Right renal cortex interstitium (tissue), 3 donors: ENCODE measurements at regions not wholly inside any gene's neighbourhood (a gene's known extent, or its start where the extent isn't known, plus 50 kb on each side); places are given as distances from the start of the nearest gene placed in this dataset.

Experiments used
- DNase-seq, 3 donors: peaks; one replicate each; pipeline ENCODE4 v3.0.0-alpha.2; 2013; ENCODE audit warnings: low read depth in 3 of 3, low spot score in 2 of 3

DNA sequence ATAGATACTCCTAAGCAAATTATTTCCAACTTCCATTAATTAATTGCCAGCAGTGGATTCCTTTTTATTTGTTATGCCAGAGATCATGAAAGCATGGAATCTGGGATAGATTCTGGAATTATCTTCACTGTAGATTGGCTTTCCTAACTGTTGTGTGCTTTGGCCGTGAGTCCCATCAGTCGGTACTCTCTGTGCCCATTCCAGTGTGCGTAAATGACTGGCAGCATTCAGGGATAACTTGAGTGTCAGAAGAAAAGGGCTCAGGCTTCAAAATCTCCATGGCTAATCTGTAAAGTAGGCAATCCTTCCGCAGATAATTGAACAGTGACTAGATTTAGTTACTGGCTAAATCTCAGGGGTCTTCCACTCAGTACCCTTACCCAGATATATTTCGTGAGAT lies 76.8 kb upstream of the TMEM164 start:
- no peak for DNase-seq

DNA sequence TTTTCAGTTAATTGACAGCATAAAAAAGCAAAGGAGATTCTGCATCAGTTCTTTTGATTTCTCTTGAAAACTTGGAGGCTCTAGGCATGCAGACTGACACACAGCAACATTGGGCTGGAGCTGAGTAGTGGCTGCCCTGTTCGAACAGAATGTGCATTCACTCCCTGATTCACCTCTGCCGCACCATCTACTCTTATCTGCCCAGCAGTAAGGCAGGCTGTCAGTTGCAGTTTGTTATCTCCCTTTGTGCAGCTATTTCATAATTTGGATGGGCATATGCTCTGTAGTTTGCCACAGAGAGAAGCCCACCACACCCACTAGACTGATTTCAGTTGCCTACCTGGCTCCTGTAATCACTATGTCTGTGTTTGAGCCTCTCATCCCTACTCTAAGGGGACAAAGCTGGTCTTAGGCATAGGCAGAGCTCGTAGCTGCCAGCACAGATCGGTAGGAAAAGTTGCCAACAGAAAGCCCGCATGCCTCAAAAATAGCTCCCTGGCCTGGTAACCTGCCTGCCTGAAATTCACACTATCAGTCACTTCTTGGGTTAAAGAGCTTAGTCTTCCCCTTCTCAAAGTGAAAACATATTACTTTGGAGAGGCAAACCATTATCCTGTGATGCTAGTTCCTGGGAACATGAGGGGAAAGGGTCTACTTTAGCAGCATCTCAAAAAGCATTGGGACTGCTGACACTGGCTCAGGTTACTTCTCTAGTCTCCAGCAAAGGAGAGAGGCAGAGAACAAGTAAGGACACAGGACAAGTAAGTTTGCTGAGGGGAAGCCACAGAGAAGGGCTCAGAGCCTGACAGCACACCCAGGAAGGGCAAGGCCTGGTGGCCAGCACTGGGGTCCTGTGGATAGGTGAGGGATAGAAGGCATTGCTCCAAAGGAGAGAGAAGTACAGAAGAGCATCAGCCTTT lies 75.9 kb upstream of the TMEM164 start:
- no peak for DNase-seq

- DNase-seq = no peak
Measured at GRCh38 chrX:109927663-109928273, 75.1 kb upstream of the TMEM164 start.

GRCh38 chrX:109928596-109929335 lies 74.1 kb upstream of the TMEM164 start:
- no peak for DNase-seq

DNA sequence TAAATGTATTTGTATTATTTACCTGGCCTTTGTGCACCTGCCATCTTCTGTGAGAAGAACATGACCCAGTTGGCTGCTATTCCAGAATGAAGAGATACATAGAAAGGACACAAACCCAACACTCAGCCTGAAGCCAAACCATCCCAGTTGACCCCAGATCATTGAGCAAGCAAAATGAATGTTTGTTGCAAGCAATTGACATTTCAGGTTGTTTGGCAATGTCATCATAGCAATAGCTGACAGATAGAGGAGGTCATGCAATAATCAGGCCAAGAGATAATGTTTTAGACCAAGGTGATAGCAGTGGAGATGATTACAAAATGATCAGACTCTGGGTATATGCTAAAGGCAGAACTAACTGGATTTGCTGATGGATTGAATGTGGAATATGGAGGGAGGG lies 71.2 kb upstream of the TMEM164 start:
- DNase-seq = no peak

- DNase-seq = no peak
Measured at GRCh38 chrX:109934434-109934833, 68.5 kb upstream of the TMEM164 start.

GRCh38 chrX:109934935-109935334 lies 68.0 kb upstream of the TMEM164 start:
- no peak for DNase-seq

DNA sequence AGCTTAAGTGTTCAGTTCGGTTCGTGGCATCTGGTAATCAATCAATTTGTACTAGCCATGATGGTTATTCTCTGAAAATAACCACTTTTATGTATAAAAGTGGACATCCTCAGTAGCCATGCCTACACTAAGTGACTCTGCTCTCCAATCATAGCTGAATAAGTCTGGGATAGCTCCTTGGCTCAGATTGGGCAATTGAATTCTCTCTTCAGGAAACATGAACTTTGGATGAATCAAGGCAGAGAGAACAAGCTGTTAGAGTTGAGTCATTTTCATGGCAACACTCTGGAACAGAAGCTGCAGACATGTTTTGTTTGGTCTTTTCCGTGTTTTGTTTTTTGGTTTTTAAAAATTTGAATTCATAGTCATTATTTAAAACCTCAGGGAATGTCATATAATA lies 66.8 kb upstream of the TMEM164 start:
- no peak for DNase-seq

DNA sequence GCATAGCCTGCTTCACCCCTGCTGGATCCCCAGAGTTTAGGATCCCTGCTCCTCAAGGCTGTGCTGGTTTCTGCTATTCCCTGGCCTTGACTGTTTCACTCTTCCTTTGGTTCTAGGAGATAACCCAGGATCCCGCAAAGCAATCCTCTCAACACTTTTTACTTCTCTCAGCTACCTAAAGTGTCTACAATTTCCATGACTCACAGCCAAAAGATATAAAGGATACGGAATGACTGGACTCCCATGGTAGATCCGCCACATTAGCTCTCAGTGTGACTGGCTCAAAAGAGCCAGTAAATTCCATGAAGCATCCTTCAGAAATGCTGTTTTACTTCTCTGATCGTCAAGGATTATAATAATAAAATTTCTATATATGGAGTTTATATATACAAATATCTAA lies 66.3 kb upstream of the TMEM164 start:
- no peak for DNase-seq

DNA sequence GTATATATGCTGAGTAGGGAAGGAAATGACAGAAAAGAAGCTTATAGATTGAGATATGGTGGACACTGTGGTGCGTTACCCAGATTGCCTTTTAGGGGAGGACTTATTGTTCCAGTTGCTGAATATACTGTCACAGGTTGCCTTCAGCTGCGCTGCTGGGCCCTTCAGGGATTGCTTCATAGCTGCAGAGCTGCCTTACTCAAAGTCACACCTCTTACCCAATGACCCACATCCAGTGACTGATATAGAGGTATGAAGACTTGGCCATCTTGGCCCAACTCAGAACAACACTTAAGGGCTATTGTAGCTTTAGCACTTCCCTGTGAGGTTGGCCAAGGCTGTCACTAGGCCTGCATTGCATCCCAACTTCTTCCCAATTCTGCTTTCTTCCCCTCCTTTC lies 63.4 kb upstream of the TMEM164 start:
- DNase-seq = no peak

- no peak for DNase-seq
Measured at GRCh38 chrX:109940411-109940810, 62.5 kb upstream of the TMEM164 start.

GRCh38 chrX:109943092-109943739 lies 59.7 kb upstream of the TMEM164 start:
- no peak for DNase-seq

DNA sequence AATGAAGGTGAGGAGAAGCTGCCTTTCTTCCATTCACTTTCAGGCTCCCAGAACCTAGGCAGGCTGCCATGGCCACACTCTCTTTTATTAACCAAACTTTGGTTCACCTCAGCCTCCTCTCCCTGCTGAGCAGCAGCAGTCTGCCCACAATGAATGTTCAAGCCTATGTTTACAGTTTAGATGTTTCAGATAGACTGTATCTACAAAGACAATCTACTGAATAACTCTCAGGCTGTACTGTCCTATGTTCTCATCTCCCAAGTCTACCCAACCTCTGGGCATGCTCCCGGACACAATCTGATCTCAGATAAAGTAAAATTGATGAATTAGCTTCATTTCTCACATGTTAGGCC lies 59.2 kb upstream of the TMEM164 start:
- DNase-seq = no peak

GRCh38 chrX:109952050-109952449 lies 50.9 kb upstream of the TMEM164 start:
- no peak for DNase-seq

DNA sequence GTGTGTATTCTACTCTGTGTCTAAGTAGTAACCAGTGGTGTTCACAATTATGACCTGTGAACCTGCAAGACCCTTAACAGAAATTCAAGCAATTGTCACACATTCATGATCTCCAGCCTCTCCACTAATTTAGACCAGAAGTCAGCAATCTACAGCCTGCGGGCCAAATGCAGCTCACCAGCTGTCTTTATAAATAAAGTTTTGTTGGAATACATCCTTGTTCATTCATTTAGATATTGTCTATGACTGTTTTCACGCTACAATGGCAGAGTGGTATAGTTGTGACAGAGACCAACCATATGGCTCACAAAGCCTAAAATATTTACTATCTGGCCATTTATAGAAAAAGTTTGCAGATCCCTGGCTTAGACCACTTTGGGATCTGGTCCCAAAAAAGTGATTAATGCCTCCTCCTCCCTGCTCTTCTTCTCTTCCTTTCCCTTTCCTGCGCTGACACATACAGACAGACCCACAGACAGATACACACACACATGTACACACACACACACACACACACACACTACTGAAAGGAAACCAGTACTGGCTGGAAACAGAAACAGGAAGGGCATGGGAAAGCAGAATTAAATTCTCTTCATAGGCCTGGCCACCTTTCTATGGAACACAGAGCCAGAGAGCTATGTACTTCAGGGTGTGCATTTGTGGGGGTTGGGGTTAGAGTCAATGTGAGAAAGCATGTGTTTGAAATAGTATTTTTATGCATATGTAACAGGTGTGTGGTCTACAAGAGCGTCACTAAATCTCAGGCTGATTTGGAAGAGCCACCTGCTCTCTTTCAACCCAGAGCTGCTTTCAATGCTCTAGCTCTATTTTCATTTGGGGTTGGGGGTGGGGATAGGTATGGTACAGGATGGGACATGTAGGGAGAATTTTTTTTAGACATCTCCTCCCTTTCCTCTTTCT lies 49.7 kb upstream of the TMEM164 start:
- DNase-seq = no peak
